ENCODE measurements at regions not wholly inside any gene's neighbourhood (a gene's known extent, or its start where the extent isn't known, plus 50 kb on each side); places are given as distances from the start of the nearest gene placed in this dataset.

GRCh38 chr16:85529489-85530369 lies 83.4 kb upstream of the GSE1 start (continued):
- 0 out of 2 replicates have a peak, but pooled peaks have one; percentile 2 for TF ChIP-seq ZNF281 (CRISPR knock-in tag; IDR thresholded peaks at IDR 0.05; ENCODE audit: borderline replicate concordance)
- TF ChIP-seq, protein P1, sequence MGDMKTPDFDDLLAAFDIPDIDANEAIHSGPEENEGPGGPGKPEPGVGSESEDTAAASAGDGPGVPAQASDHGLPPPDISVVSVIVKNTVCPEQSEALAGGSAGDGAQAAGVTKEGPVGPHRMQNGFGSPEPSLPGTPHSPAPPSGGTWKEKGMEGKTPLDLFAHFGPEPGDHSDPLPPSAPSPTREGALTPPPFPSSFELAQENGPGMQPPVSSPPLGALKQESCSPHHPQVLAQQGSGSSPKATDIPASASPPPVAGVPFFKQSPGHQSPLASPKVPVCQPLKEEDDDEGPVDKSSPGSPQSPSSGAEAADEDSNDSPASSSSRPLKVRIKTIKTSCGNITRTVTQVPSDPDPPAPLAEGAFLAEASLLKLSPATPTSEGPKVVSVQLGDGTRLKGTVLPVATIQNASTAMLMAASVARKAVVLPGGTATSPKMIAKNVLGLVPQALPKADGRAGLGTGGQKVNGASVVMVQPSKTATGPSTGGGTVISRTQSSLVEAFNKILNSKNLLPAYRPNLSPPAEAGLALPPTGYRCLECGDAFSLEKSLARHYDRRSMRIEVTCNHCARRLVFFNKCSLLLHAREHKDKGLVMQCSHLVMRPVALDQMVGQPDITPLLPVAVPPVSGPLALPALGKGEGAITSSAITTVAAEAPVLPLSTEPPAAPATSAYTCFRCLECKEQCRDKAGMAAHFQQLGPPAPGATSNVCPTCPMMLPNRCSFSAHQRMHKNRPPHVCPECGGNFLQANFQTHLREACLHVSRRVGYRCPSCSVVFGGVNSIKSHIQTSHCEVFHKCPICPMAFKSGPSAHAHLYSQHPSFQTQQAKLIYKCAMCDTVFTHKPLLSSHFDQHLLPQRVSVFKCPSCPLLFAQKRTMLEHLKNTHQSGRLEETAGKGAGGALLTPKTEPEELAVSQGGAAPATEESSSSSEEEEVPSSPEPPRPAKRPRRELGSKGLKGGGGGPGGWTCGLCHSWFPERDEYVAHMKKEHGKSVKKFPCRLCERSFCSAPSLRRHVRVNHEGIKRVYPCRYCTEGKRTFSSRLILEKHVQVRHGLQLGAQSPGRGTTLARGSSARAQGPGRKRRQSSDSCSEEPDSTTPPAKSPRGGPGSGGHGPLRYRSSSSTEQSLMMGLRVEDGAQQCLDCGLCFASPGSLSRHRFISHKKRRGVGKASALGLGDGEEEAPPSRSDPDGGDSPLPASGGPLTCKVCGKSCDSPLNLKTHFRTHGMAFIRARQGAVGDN (CRISPR knock-in tag; IDR thresholded peaks at IDR 0.05): peak; percentile 59
- no peak for TF ChIP-seq SKI (IDR thresholded peaks at IDR 0.05; ENCODE audit: partially characterized antibody)
- TF ChIP-seq, protein P2, sequence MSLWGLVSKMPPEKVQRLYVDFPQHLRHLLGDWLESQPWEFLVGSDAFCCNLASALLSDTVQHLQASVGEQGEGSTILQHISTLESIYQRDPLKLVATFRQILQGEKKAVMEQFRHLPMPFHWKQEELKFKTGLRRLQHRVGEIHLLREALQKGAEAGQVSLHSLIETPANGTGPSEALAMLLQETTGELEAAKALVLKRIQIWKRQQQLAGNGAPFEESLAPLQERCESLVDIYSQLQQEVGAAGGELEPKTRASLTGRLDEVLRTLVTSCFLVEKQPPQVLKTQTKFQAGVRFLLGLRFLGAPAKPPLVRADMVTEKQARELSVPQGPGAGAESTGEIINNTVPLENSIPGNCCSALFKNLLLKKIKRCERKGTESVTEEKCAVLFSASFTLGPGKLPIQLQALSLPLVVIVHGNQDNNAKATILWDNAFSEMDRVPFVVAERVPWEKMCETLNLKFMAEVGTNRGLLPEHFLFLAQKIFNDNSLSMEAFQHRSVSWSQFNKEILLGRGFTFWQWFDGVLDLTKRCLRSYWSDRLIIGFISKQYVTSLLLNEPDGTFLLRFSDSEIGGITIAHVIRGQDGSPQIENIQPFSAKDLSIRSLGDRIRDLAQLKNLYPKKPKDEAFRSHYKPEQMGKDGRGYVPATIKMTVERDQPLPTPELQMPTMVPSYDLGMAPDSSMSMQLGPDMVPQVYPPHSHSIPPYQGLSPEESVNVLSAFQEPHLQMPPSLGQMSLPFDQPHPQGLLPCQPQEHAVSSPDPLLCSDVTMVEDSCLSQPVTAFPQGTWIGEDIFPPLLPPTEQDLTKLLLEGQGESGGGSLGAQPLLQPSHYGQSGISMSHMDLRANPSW (CRISPR knock-in tag; IDR thresholded peaks at IDR 0.05; ENCODE audit: borderline replicate concordance): no peak
